ENCODE measurements at regions not wholly inside any gene's neighbourhood (a gene's known extent, or its start where the extent isn't known, plus 50 kb on each side); places are given as distances from the start of the nearest gene placed in this dataset.
"Not testable (repeated sequence)": the region's sequence is repeated elsewhere in the genome, so short reads cannot be mapped to it uniquely, and the experiment has no call there.

- Histone ChIP-seq H3K27me3 (ENCODE audit: control insufficient read depth, extremely low read depth, insufficient read depth, low read length) (no peaks in the 10 kb centered on the region), H3K4me2 (ENCODE audit: control insufficient read depth, extremely low read depth, insufficient read depth, low read depth, low read length) (no peak overlapping the region), H4K20me1 (ENCODE audit: control insufficient read depth, extremely low read depth, insufficient read depth, low read length) (no peaks in the 10 kb centered on the region), H3K4me1 (ENCODE audit: control insufficient read depth, extremely low read depth, insufficient read depth, low read length) (peaks cover under 1% of the 10 kb centered on the region), H3K79me2 (ENCODE audit: control insufficient read depth, insufficient read depth, low read length) (no peaks in the 10 kb centered on the region), H2AFZ (ENCODE audit: control insufficient read depth, low read length) (no peak overlapping the region), H3K27ac (ENCODE audit: control insufficient read depth, insufficient read depth, low read length) (no peak overlapping the region), H3K9ac (ENCODE audit: control insufficient read depth, extremely low read depth, insufficient read depth, low read length) (no peak overlapping the region), H3K9me3 (ENCODE audit: control insufficient read depth, low read depth, low read length) (no peaks in the 10 kb centered on the region), H3K4me3 (ENCODE audit: control insufficient read depth in 2 of 3, extremely low read depth in 1 of 3, insufficient read depth in 2 of 3, low read depth in 1 of 3, low read length in 3 of 3) (no peak overlapping the region), H3K36me3 (ENCODE audit: control insufficient read depth in 2 of 2, extremely low read depth in 1 of 2, insufficient read depth in 2 of 2, low read length in 2 of 2) (no peaks in the 10 kb centered on the region), H3K9me1 (ENCODE audit: control insufficient read depth, extremely low read depth, insufficient read depth, low read length) (no peaks in the 10 kb centered on the region)
- FAIRE-seq (no peak), DNase-seq (ENCODE audit: low read depth, low spot score) (no peak)
- TF ChIP-seq CTCF (optimal IDR thresholded peaks at IDR 0.05 in 1 of 3, IDR thresholded peaks at IDR 0.05 in 1 of 3, conservative IDR thresholded peaks at IDR 0.05 in 1 of 3; ENCODE audit: extremely low read depth in 1 of 3, insufficient read depth in 2 of 3, low read length in 3 of 3), result no peak
- no peak for TF ChIP-seq EZH2 (IDR thresholded peaks at IDR 0.05; ENCODE audit: low read length)
- dilution Hi-C loops (cut with MboI; ENCODE audit: extremely low pct_ligation_motif_present, low sequenced_read_pairs), result no loop called here
Observed at GRCh38 chr4:75284831-75285230, 229.4 kb downstream of the RCHY1 start.

- H3K9me1 ChIP-seq (ENCODE audit: control insufficient read depth, extremely low read depth, insufficient read depth, low read length); H2AFZ ChIP-seq (ENCODE audit: control insufficient read depth, low read length); H3K9me3 ChIP-seq (ENCODE audit: control insufficient read depth, low read depth, low read length); H3K36me3 ChIP-seq (ENCODE audit: control insufficient read depth in 2 of 2, extremely low read depth in 1 of 2, insufficient read depth in 2 of 2, low read length in 2 of 2); H3K27ac ChIP-seq (ENCODE audit: control insufficient read depth, insufficient read depth, low read length); H3K9ac ChIP-seq (ENCODE audit: control insufficient read depth, extremely low read depth, insufficient read depth, low read length); H3K79me2 ChIP-seq (ENCODE audit: control insufficient read depth, insufficient read depth, low read length); H3K4me2 ChIP-seq (ENCODE audit: control insufficient read depth, extremely low read depth, insufficient read depth, low read depth, low read length); H3K27me3 ChIP-seq (ENCODE audit: control insufficient read depth, extremely low read depth, insufficient read depth, low read length); H3K4me1 ChIP-seq (ENCODE audit: control insufficient read depth, extremely low read depth, insufficient read depth, low read length); FAIRE-seq; H3K4me3 ChIP-seq (ENCODE audit: control insufficient read depth in 2 of 3, extremely low read depth in 1 of 3, insufficient read depth in 2 of 3, low read depth in 1 of 3, low read length in 3 of 3); dilution Hi-C loops (cut with MboI; ENCODE audit: extremely low pct_ligation_motif_present, low sequenced_read_pairs); H4K20me1 ChIP-seq (ENCODE audit: control insufficient read depth, extremely low read depth, insufficient read depth, low read length); DNase-seq (ENCODE audit: low read depth, low spot score): not testable (repeated sequence)
Observed at GRCh38 chr4:75280461-75280860, 233.7 kb downstream of the RCHY1 start.

GRCh38 chr4:75259306-75259705 is 254.9 kb downstream of the RCHY1 start:
- Histone ChIP-seq H3K27me3 (ENCODE audit: control insufficient read depth, extremely low read depth, insufficient read depth, low read length) (no peaks in the 10 kb centered on the region), H3K4me3 (ENCODE audit: control insufficient read depth in 2 of 3, extremely low read depth in 1 of 3, insufficient read depth in 2 of 3, low read depth in 1 of 3, low read length in 3 of 3) (no peak overlapping the region), H3K4me2 (ENCODE audit: control insufficient read depth, extremely low read depth, insufficient read depth, low read depth, low read length) (no peak overlapping the region), H3K9ac (ENCODE audit: control insufficient read depth, extremely low read depth, insufficient read depth, low read length) (no peak overlapping the region), H3K9me3 (ENCODE audit: control insufficient read depth, low read depth, low read length) (no peaks in the 10 kb centered on the region), H4K20me1 (ENCODE audit: control insufficient read depth, extremely low read depth, insufficient read depth, low read length) (no peaks in the 10 kb centered on the region), H2AFZ (ENCODE audit: control insufficient read depth, low read length) (no peak overlapping the region), H3K4me1 (ENCODE audit: control insufficient read depth, extremely low read depth, insufficient read depth, low read length) (no peaks in the 10 kb centered on the region), H3K36me3 (ENCODE audit: control insufficient read depth in 2 of 2, extremely low read depth in 1 of 2, insufficient read depth in 2 of 2, low read length in 2 of 2) (no peaks in the 10 kb centered on the region), H3K27ac (ENCODE audit: control insufficient read depth, insufficient read depth, low read length) (no peak overlapping the region), H3K79me2 (ENCODE audit: control insufficient read depth, insufficient read depth, low read length) (no peaks in the 10 kb centered on the region), H3K9me1 (ENCODE audit: control insufficient read depth, extremely low read depth, insufficient read depth, low read length) (no peaks in the 10 kb centered on the region)
- FAIRE-seq (no peak), DNase-seq (ENCODE audit: low read depth, low spot score) (no peak)
- TF ChIP-seq CTCF (optimal IDR thresholded peaks at IDR 0.05 in 1 of 3, IDR thresholded peaks at IDR 0.05 in 1 of 3, conservative IDR thresholded peaks at IDR 0.05 in 1 of 3; ENCODE audit: extremely low read depth in 1 of 3, insufficient read depth in 2 of 3, low read length in 3 of 3), result no peak
- no peak for TF ChIP-seq EZH2 (IDR thresholded peaks at IDR 0.05; ENCODE audit: low read length)
- dilution Hi-C loops (cut with MboI; ENCODE audit: extremely low pct_ligation_motif_present, low sequenced_read_pairs), result no loop called here

All from keratinocyte (primary cell).